CMK (cell line): ENCODE measurements at regions not wholly inside any gene's neighbourhood (a gene's known extent, or its start where the extent isn't known, plus 50 kb on each side); places are given as distances from the start of the nearest gene placed in this dataset.

Source experiments
- DNase-seq: peaks from one replicate; pipeline ENCODE4 v3.0.0-alpha.2; 2010; ENCODE audit warnings: low read depth

- DNase-seq = no peak
These were observed 108.7 kb upstream of the OTX2 start for GRCh38 chr14:56918849-56919574.

DNA sequence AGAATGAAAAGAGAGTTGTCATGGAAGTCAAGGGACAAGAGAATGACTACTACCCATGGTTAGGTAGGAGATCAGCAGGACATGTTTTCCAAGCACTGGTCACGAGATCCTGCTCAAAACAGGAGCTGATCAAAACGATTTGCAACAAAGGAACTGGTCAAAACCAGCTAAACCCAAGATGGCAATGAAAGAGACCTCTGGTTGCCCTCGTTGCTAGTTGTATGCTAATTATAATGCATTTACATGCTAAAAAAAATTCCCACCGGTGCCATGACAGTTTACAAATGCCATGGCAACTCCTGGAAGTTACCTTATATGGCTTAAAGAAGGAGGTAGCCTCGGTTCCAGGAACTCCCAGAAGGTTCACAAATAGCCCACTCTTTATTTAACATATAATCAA, 95.0 kb upstream of the OTX2 start:
- DNase-seq = no peak

DNA sequence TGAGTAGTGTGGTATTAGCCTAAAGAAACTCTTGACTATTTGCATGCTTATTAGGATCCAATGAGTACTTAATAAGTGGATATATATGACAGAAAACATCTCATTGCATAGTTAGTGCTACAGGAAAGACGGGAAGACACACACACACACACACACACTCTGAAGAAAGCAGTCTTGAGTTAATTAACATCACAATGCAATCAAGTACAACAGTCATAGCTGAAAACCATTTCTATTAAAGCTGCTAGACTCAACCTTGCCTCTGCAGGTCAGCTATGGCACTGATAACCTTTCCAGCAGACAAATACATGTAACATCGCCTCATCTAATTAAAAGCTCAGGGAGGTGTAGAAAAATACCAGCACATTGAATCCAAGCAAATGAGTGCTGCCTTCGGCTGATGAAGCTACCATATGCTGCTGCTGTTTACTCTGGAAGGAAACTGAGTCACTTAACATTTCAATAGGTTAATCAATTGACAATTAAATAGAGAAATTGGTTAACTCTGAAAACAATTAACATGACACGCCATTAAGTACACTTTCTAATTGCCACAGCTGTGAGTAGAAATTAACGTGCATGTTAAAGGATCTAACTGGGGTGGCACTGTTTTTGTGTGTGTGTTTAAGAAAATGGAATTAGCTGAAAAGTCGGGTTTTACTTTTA, 93.2 kb upstream of the OTX2 start:
- no peak for DNase-seq

DNA sequence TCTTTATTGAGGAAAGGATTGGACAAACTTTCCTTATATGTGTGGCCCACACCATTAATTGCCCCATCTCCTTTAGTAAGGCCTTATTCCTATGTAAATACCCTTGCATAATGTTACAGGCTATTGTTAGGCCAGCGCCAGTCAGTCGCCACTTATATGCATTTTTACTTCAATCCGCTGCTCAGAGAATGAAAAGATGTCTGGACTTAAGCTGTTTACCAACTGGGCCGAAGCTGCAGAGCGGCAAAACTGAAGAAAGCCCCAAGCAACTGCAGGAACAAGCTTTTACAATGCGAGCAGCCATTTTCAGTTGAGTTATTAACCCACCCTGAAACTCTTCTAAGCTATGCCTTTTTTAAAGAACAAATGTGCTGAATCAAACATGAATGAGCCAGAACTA, 92.1 kb upstream of the OTX2 start:
- no peak for DNase-seq

- no peak for DNase-seq
These were observed 90.4 kb upstream of the OTX2 start for GRCh38 chr14:56900726-56901125.

DNA sequence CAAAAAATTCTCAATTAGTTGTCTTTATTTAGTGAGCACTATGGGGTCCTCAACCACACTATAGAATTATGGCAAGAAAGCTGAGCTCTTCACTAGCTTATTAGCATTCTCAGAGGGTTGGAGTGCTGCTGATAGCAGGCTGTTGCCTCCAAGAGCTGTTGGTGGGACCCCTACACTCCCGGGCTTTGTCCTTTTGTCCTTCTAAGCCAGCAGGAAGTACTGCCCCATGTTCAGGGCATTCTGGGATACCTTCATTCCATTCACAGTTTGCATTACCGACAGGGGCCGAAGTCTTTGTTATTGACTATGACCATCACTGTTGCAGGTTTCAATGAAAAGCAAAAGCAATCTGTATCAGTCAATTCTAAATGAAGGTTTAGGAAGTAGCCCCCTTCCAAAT, 89.5 kb upstream of the OTX2 start:
- no peak for DNase-seq

DNA sequence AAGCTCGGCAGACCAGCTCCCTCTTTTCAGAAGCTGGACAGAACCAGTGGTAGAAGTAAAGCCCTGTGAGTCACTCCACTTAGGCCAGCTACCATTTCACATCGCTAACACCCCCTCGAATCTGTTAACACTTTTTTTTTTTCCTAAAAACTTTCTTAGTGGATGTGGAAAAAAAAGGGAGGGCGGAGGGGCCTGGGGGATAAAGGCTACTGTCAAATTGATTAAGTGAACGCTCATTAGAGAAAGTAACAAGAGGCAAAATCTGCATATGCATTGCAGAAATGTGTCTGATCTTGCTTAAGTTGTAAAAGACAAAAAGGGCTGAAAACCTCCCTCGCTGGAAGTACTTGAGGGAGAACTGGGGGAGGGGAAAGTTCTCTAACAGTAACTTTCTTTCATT, 86.6 kb upstream of the OTX2 start:
- DNase-seq = no peak

DNA sequence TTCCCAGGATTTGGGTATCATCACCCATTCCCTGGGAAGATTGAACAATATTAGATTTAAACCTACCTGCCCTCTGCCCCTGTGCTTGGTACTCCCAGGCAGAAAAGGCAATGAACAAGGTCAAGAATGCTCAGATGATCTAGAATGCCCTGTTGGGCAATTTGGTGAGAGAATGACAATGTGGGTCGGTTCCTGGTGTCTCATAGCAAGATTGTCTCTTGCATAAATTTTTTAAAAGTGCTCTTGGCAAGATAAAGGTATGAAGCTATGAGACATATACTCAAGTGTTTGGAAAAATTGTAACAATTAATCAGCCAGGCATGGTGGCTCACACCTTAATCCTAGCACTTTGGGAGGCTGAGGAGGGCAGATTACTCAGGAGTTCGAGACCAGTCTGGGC, 86.0 kb upstream of the OTX2 start:
- no peak for DNase-seq

DNA sequence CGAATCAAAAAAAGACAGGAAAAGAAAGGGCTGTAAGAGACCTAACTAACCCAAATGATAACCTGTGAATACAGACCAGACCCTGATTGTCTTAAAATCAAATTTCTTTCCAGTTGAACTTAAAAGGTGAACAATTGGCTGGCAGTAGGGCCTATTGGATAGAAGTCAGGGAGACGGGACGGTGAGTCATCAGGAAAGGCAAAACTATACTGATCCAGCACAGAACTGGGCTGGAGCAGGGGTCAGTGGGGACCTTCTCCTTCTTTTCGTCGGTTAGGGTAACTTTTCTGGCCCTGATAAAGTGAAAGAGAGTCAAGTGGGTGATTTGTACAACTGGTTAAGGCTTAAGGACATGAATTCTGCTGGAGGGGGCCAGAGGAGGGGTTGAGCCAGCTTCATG, 84.9 kb upstream of the OTX2 start:
- no peak for DNase-seq

GRCh38 chr14:56894591-56894991, 84.3 kb upstream of the OTX2 start:
- DNase-seq = no peak

- DNase-seq = no peak
These were observed 82.7 kb upstream of the OTX2 start for GRCh38 chr14:56892959-56893358.

GRCh38 chr14:56891226-56891625, 80.9 kb upstream of the OTX2 start:
- no peak for DNase-seq

DNA sequence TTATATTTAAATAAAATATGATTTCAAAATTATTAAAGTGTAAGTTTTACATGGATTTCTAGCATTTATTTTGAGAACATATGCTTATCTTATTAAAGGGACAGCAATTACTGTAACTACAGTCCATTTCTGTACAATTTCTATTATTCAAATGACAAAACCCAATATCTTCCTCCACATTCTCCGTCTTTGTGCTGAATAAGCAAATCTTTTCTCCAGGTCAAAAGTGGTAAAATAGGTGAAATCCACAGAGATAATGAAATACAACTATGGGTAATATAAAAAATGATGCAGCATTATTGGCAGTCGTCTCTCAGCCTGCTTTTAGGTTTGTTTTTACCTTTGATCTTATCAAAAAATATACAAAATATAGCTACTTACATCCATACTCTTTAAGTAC, 79.4 kb upstream of the OTX2 start:
- no peak for DNase-seq

DNA sequence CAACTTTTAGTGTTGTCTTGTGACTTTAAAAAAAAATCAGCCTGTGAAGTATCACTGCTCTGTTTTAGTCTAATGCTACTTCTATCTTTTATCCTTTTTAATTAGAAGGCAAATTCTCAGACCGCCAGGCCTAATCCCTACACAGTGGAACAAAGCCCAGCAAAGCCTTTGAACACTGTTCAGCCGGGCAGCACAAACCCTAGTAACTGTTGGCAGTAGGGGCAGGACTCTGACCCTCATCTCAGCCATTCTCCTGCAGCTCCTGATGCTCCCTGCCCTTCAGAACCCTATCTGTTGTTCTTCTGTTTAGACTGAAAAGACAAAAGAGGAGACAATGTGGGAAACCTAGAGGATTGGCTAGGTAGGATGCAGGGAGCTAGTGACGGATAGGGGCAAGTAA, 78.0 kb upstream of the OTX2 start:
- DNase-seq = no peak

DNA sequence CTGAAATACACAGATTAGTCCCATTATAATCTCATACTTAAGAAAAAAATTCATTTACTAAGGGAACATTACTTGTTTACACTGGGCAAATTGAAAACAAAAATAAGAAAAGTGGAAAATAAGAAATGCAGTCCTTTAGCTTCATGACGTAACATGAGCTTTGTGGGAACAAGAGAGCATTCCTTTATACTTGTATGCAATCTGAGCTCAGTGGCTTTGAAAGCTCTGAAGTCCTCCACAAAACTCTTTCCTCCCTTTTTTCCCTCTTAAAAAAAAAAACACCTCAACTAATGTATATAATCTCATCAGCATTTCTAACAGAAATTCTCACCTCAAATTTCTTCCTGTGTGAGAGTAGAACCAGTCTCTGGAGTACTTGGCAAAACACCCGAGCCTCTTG, 76.9 kb upstream of the OTX2 start:
- DNase-seq = no peak

DNA sequence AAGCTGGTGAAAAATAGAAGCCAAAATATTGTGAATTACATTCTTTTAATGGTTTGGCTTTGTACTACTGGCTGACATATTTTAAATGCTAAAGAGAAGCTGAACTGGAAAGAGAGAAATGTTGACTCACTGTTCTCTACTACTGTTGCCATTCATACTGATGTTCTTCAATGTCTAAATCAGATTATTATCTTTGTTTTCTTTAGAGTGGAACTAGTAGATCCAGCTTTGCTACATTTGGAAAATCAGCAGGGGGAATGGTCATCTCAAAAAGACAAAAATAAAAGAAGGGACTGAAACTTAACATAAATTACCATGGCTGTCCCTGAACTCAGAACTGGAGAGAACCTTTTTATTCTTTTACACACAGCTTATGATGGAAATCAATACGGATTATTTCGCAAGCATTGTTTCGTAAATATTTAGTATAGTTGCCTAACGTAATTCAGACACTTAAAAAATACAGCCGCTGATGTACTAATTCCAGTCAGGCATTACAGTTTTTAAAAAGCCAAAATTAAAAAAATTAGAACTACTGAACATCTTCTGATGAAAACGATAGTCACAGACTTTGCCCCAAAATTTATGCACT, 76.3 kb upstream of the OTX2 start:
- DNase-seq = no peak

DNA sequence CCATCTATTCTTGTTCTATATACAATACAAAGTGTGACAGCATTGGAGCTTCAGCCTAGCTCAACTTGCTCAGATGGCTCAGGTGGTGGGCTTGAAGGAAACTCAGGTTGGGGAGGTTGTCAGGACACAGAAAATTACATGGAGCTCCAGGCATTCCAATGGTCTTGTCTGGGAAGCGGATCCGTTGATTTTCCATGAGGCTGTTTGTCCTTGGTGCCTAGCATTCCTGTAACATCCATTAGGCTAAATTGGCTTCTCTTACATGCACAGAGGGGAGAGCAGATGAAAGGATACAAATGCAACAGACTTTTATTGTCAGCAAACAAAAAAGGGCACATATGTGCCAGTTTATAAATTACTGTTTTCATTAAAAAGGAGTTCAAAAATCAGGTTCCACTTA, 75.5 kb upstream of the OTX2 start:
- no peak for DNase-seq

GRCh38 chr14:56884617-56885016, 74.3 kb upstream of the OTX2 start:
- DNase-seq = no peak

DNA sequence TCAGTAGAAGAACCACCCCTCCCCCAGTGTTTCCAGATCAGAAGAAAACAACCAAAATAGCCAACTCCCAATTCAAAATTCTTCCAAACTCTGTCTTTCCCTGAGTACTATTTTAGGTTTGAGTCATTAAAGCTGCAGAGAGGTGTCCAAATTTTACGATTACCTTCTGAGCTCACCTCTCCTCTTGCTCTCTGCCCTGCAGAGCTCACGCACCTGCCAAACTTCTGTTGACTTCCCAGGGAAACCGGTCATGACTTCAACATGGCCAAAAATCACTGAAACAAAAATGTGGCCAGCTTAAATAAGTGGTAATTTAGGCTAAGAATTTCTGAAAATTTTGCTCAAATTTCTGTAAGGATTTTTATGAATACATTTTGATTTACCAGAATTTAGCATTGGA, 70.9 kb upstream of the OTX2 start:
- DNase-seq = no peak

DNA sequence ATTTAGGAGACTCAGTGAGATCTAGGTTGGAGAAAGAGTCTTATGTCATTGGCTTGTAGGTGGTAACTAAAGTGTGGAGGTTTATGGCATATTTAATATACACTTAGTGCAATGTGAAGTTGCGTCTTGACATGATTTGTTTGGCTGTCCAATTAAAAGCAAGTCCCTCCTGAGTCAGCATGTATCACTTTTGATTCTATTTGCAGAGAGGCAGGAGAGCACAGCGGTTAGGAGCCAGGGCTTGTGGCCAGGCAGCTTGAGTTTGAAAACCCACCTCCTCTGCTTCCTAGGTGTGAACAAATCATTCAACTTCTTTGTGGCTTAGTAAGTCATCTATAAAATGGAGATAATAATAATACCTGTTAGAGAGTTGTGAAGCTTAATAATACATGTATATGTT, 68.5 kb upstream of the OTX2 start:
- no peak for DNase-seq

DNA sequence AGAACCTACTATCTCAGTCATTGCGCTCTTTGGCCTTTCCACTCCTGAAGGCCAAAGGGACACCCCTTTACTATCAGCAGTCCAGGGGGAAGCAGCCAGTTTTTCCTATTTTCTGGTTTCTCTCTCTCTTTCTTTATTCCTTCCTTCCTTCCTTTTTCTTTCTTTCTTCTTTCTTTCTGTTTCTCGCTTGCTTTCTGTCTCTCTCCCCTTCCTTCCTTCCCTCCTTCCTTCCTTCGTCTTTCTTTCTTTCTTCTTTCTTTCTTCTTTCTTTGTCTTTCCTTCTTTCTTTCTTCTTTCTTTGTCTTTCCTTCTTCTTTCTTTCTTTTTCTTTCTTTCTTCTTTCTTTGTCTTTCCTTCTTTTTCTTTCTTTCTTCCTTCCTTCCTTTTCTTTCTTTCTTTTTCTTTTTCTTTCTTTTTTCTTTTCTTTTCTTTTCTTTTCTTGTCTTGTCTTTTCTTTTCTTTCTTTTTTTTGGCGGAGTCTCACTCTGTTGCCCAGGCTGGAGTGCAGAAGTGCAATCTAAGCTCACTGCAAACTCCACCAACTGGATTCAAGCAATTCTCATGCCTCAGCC, 64.9 kb upstream of the OTX2 start:
- no peak for DNase-seq

- no peak for DNase-seq
These were observed 64.1 kb upstream of the OTX2 start for GRCh38 chr14:56874375-56874774.

- DNase-seq = no peak
These were observed 60.1 kb upstream of the OTX2 start for GRCh38 chr14:56870336-56870735.
